ENCODE measurements at regions not wholly inside any gene's neighbourhood (a gene's known extent, or its start where the extent isn't known, plus 50 kb on each side); places are given as distances from the start of the nearest gene placed in this dataset.
A peak's percentile ranks its signal among the peaks of the same experiment; 100 is the strongest.
"Not testable (repeated sequence)": the region's sequence is repeated elsewhere in the genome, so short reads cannot be mapped to it uniquely, and the experiment has no call there.

DNA sequence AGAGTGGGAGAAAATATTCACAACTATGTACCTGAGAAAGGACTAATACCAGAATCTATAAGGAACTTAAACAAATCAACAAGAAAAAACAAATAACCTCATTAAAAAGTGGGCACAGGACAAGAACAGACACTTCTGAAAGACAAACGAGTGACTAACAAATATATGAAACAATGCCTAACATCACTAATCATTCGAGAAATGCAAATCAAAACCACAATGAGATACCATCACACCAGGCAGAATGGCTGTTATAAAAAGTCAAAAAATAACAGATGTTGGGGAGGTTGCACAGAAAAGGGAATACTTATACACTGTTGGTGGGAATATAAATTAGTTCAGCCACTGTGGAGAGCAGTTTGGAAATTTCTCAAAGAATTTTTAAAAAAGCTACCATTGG, 83.5 kb upstream of the WSCD1 start:
- no peaks in the 10 kb centered on the region for H3K9me3 Mint-ChIP-seq
- H3K27me3 Mint-ChIP-seq: peaks cover 47% of the 10 kb centered on the region
- no peaks in the 10 kb centered on the region for H3K36me3 Mint-ChIP-seq (ENCODE audit: low read depth)

DNA sequence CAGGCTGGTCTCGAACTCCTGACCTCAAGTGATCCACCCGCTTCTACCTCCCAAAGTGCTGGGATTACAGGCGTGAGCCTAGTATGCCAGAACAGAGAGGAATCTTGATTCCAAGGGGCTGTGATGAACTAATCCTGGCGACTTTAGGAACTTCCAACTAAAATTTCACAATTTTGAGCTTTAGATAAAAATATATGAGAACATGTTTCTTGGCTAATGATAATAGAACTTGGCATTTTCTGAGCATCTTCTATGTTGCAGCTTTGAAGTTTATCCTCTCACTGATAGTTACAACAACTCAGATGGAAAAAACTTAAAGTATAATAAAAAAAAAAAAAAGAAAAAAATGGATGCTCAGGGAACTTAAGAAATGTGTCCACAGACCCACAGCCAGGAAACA, 69.8 kb upstream of the WSCD1 start:
- peaks cover 43% of the 10 kb centered on the region for H3K27me3 Mint-ChIP-seq

More for the DNA sequence above, 83.5 kb upstream of the WSCD1 start:
- DNase-seq: no peak
- Mint-ChIP-seq H3K4me3 (no peak overlapping the region), H3K27ac (no peak overlapping the region), H3K4me1 (ENCODE audit: low read depth) (no peaks in the 10 kb centered on the region)

DNA sequence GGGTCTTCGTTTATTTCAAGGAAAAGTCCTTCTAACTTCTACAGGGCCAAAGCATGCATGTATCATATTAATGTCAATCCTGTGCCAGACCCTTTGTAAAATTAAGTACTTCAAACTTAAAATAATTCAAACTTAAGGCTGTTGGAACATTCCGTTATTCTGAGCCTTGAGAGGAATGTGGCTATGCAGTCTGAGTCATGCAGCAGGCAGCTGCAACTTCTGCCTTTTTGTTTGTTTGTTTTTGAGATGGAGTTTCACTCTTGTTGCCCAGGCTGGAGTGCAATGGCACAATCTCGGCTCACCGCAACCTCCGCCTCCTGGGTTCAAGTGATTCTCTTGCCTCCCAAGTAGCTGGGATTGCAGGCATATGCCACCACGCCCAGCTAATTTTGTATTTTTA, 67.0 kb upstream of the WSCD1 start:
- H3K9me3 Mint-ChIP-seq; H3K27ac Mint-ChIP-seq; H3K4me1 Mint-ChIP-seq (ENCODE audit: low read depth); DNase-seq; H3K36me3 Mint-ChIP-seq (ENCODE audit: low read depth); H3K4me3 Mint-ChIP-seq: not testable (repeated sequence)
- H3K27me3 Mint-ChIP-seq: peaks cover 38% of the 10 kb centered on the region

More for the DNA sequence above, 69.8 kb upstream of the WSCD1 start:
- Mint-ChIP-seq H3K27ac (no peak overlapping the region), H3K36me3 (ENCODE audit: low read depth) (no peaks in the 10 kb centered on the region), H3K9me3 (no peaks in the 10 kb centered on the region), H3K4me3 (no peak overlapping the region), H3K4me1 (ENCODE audit: low read depth) (no peaks in the 10 kb centered on the region)
- DNase-seq: no peak

DNA sequence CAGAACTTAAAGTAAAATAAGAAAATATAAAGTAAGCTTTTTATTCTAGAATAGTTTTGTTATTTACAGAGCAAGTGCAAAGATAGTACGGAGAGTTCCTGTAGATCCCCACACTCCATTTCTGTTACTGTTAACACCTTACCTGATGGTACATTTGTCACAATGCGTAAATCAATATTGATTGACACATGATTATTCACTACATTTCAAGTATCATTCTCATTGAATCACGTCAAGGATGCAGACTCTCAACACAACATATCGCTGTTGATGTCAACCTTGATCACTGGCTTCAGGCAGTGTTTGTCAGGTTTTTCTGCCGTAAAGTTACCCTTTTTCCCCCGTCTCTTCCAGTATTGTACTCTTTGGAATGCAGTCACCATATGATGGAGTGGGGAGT, 64.2 kb upstream of the WSCD1 start:
- no peak for DNase-seq
- Mint-ChIP-seq H3K4me3 (no peak overlapping the region), H3K9me3 (no peaks in the 10 kb centered on the region), H3K27me3 (peaks cover 41% of the 10 kb centered on the region), H3K4me1 (ENCODE audit: low read depth) (no peaks in the 10 kb centered on the region), H3K36me3 (ENCODE audit: low read depth) (no peaks in the 10 kb centered on the region), H3K27ac (no peak overlapping the region)

DNA sequence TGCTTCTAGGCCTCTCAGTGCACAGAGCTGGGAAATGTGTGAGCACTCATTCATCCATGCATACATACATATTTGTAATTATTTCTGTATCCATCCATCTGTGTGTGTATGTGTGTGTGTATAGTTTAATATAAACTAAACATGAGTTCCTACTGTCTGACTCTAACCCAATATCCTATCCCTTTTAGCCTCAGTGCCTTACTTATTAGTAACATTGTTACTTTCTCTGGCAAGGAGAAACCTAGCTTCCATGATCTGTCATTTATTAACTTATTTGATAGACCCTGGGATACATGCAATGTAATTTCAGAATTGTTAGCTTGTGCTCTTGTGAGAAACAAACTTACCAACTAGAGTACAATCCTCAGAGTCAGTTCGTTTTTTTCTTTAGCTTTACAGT, 59.0 kb upstream of the WSCD1 start:
- DNase-seq: no peak
- H3K4me3 Mint-ChIP-seq: no peak overlapping the region
- peaks cover 52% of the 10 kb centered on the region for H3K27me3 Mint-ChIP-seq
- H3K4me1 Mint-ChIP-seq (ENCODE audit: low read depth): no peaks in the 10 kb centered on the region
- no peaks in the 10 kb centered on the region for H3K36me3 Mint-ChIP-seq (ENCODE audit: low read depth)
- H3K9me3 Mint-ChIP-seq: no peaks in the 10 kb centered on the region
- no peak overlapping the region for H3K27ac Mint-ChIP-seq

DNA sequence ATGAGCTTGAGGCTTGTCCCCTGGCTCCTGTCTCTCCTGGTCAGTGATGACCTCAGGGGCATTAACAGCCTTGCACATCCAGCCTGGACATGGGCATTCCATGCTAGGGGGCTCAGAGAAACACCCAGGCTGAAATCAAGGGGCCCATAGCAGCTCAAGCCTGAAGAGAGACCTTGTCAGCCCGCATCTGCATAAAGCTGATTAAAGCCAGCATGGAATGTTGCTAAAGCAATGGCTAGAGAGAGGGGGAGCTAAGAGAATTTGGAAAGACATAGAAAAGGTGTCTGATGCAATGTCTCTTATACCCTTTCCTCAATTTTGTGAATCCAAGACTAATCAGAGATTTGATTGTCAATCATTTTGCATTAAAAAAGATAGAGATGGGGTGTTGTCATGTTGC, 51.4 kb upstream of the WSCD1 start:
- peaks cover 53% of the 10 kb centered on the region for H3K27me3 Mint-ChIP-seq
- H3K4me1 Mint-ChIP-seq (ENCODE audit: low read depth): peaks cover 19% of the 10 kb centered on the region
- DNase-seq: no peak
- H3K36me3 Mint-ChIP-seq (ENCODE audit: low read depth): no peaks in the 10 kb centered on the region
- H3K4me3 Mint-ChIP-seq: no peak overlapping the region
- no peak overlapping the region for H3K27ac Mint-ChIP-seq
- H3K9me3 Mint-ChIP-seq: no peaks in the 10 kb centered on the region

DNA sequence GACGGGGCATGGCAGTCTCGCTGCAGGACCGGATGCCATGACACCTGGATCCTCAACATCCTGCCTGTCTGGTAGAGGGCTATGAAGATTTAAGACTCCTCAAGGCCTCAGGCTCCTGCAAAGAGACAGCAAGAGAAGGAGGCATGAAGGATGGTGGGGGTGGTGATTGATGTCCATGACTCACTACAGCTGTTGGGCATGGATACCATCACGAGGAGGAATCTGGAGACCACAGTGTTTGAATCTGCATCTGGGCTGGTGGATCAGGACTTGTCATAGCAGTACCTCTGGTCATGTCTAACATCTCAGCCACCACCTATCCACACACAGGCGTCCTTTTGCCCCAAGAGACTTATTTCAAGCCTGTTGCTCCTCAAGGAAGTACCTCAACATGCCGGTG, 50.2 kb upstream of the WSCD1 start:
- no peak for DNase-seq
- peak overlapping the region; percentile 79 for H3K27ac Mint-ChIP-seq
- H3K4me3 Mint-ChIP-seq: no peak overlapping the region

DNA sequence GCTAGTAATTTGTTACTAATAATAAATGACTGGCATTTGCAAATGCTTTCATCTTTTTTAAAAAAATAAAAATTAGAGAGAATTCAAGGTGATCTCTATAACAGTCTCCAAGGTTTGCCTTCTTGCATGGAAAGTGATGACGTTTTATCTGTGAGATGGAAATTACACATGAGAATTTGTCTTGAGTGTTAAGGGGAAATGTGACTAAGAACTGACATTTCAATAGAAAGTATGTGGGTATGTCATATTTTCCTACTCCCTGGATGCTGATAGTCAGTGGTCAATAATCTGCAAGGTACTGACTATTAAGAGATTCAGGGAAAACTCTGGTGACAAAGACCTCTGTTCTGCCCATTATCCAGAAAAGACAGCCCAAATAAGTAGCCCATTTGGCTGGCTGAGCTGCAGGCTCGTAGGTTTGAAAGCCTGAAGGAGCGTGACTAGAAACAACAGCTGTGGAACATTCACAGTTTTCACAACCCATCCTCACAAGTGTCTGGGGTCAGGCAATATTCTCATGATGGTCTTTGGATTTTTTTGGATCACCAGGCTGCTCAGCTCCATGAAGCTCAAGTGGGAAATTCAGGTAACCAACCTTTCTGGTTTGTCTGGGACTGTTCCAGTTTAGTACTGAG, 49.7 kb upstream of the WSCD1 start:
- Mint-ChIP-seq H3K27ac (peak overlapping the region; percentile 79), H3K27me3 (peaks cover 54% of the 10 kb centered on the region), H3K9me3 (no peaks in the 10 kb centered on the region), H3K4me1 (ENCODE audit: low read depth) (peaks cover 19% of the 10 kb centered on the region), H3K36me3 (ENCODE audit: low read depth) (no peaks in the 10 kb centered on the region), H3K4me3 (no peak overlapping the region)
- DNase-seq: no peak

More for the DNA sequence above, 50.2 kb upstream of the WSCD1 start:
- H3K36me3 Mint-ChIP-seq (ENCODE audit: low read depth): no peaks in the 10 kb centered on the region
- peaks cover 19% of the 10 kb centered on the region for H3K4me1 Mint-ChIP-seq (ENCODE audit: low read depth)
- no peaks in the 10 kb centered on the region for H3K9me3 Mint-ChIP-seq
- peaks cover 54% of the 10 kb centered on the region for H3K27me3 Mint-ChIP-seq

Data from activated T-cell treated with anti-CD3 and anti-CD28 coated beads, Interleukin-2, amount 50 U/mL, for 24 hours (primary cell).